ENCODE measurements at regions not wholly inside any gene's neighbourhood (a gene's known extent, or its start where the extent isn't known, plus 50 kb on each side); places are given as distances from the start of the nearest gene placed in this dataset.

DNA sequence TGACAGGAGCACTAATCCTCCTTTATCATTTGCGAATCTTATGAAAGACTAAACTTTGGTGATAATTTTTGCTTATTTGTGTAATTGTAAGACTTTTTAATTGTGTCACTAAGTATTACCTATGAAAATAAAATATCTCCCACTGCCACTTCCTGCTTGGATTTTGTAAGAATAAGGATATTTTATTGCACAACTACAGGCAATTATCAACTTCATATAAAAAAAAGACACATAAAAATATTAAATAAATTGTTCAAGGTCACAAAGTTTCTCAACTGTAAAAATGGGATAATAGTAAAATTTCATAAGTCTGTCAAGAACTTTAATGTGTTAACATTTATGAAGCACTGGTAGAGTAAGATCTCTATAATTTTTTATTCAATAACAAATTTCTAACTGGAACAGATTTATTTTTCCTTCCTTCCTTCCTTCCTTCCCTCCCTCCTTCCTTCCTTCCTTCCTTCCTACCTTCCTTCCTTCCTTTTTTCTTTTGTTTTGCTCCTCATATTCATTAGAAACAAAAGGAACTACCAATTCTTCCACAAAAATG is 527.6 kb upstream of the FAM47C start:
- TF ChIP-seq, protein P1, sequence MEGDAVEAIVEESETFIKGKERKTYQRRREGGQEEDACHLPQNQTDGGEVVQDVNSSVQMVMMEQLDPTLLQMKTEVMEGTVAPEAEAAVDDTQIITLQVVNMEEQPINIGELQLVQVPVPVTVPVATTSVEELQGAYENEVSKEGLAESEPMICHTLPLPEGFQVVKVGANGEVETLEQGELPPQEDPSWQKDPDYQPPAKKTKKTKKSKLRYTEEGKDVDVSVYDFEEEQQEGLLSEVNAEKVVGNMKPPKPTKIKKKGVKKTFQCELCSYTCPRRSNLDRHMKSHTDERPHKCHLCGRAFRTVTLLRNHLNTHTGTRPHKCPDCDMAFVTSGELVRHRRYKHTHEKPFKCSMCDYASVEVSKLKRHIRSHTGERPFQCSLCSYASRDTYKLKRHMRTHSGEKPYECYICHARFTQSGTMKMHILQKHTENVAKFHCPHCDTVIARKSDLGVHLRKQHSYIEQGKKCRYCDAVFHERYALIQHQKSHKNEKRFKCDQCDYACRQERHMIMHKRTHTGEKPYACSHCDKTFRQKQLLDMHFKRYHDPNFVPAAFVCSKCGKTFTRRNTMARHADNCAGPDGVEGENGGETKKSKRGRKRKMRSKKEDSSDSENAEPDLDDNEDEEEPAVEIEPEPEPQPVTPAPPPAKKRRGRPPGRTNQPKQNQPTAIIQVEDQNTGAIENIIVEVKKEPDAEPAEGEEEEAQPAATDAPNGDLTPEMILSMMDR (IDR thresholded peaks at IDR 0.05) = no peak
- TF ChIP-seq EZH2 (IDR thresholded peaks at IDR 0.05) = no peak
- no peak for TF ChIP-seq EZH2phosphoT487 (IDR thresholded peaks at IDR 0.05)

Data from neural progenitor cell (in vitro differentiated cells).